NCI-H774 (cell line): ENCODE measurements at regions not wholly inside any gene's neighbourhood (a gene's known extent, or its start where the extent isn't known, plus 50 kb on each side); places are given as distances from the start of the nearest gene placed in this dataset.

Source experiments
- DNase-seq: peaks from one replicate; lab custom pipeline; 2025; lab: John Stamatoyannopoulos, UW

DNA sequence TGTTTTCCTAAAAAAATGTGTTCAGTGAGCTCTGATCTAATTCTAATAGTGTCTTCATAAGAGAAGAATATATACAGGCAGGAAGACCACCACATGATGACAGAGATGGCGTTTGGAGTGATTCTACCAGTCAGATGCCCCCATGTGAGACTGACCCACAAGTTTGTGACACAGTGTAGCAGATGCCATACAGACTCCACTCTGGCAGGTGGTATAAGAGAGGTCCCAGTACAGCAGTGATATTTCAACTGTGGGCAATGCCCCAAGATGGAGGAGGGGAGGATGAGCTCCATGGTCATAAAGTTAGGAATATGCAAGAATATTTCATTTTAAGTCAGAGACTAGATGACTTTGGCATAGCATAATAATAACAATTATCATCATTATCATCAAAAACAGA lies 1022.6 kb downstream of the KCNMA1 start:
- no peak for DNase-seq
